ENCODE measurements at regions not wholly inside any gene's neighbourhood (a gene's known extent, or its start where the extent isn't known, plus 50 kb on each side); places are given as distances from the start of the nearest gene placed in this dataset.

- no peak for DNase-seq
These were observed 191.7 kb upstream of the ALKAL2 start for GRCh38 chr2:479490-480176.

- no peak for DNase-seq
These were observed 191.1 kb upstream of the ALKAL2 start for GRCh38 chr2:479031-479430.

- no peak for DNase-seq
These were observed 183.7 kb upstream of the ALKAL2 start for GRCh38 chr2:471560-471959.

GRCh38 chr2:469514-469913 lies 181.6 kb upstream of the ALKAL2 start:
- DNase-seq, result no peak

GRCh38 chr2:468648-469336 lies 180.9 kb upstream of the ALKAL2 start:
- no peak for DNase-seq

GRCh38 chr2:467892-468647 lies 180.2 kb upstream of the ALKAL2 start:
- DNase-seq, result no peak

- no peak for DNase-seq
These were observed 179.6 kb upstream of the ALKAL2 start for GRCh38 chr2:467543-467891.

- no peak for DNase-seq
These were observed 179.2 kb upstream of the ALKAL2 start for GRCh38 chr2:467101-467500.

GRCh38 chr2:464562-465309 lies 176.8 kb upstream of the ALKAL2 start:
- no peak for DNase-seq

- DNase-seq, result peak; percentile 72
These were observed 173.0 kb upstream of the ALKAL2 start for GRCh38 chr2:460861-461260.

- DNase-seq, result no peak
These were observed 172.0 kb upstream of the ALKAL2 start for GRCh38 chr2:459931-460330.

GRCh38 chr2:458425-458815 lies 170.5 kb upstream of the ALKAL2 start:
- no peak for DNase-seq

GRCh38 chr2:457792-458424 lies 170.0 kb upstream of the ALKAL2 start:
- peak; percentile 34 for DNase-seq

- peak; percentile 17 for DNase-seq
These were observed 169.4 kb upstream of the ALKAL2 start for GRCh38 chr2:457262-457661.

- no peak for DNase-seq
These were observed 168.0 kb upstream of the ALKAL2 start for GRCh38 chr2:455913-456312.

- peak; percentile 8 for DNase-seq
These were observed 167.3 kb upstream of the ALKAL2 start for GRCh38 chr2:455015-455705.

- DNase-seq, result no peak
These were observed 165.2 kb upstream of the ALKAL2 start for GRCh38 chr2:453132-453531.

- DNase-seq, result no peak
These were observed 163.6 kb upstream of the ALKAL2 start for GRCh38 chr2:451495-451894.

GRCh38 chr2:449246-450067 lies 161.6 kb upstream of the ALKAL2 start:
- DNase-seq, result no peak

GRCh38 chr2:447902-448665 lies 160.2 kb upstream of the ALKAL2 start:
- DNase-seq, result no peak

Data from activated CD4-positive, alpha-beta T cell treated with anti-CD3 and anti-CD28 coated beads, Interleukin-10, Interleukin-2, amounts not matched to agents 100 ng/mL and 50 ng/mL, durations not matched to agents 16 hours and 8 hours (primary cell).